Esophagus squamous epithelium (tissue), 4 donors: ENCODE measurements at regions not wholly inside any gene's neighbourhood (a gene's known extent, or its start where the extent isn't known, plus 50 kb on each side); places are given as distances from the start of the nearest gene placed in this dataset.

Experiments
- POLR2A ChIP-seq, 4 donors: fragments of 450-650 bp; IDR thresholded peaks; one replicate each; pipeline ENCODE4 v1.6.1; 2017; ENCODE audit warnings: antibody characterized with exemption in 4 of 4, mild to moderate bottlenecking in 4 of 4, moderate library complexity in 3 of 4
- TF ChIP-seq, protein P1 (sequence below), 6 experiments: fragments of 450-650 bp in 4 of 6; fragments of 200-600 bp in 2 of 6; sonication (generic) in 2 of 6; IDR thresholded peaks; one replicate each; pipeline ENCODE4 v1.5.1; 2016 to 2019; ENCODE audit warnings: antibody characterized with exemption in 6 of 6, mild to moderate bottlenecking in 4 of 6, moderate library complexity in 4 of 6

DNA sequence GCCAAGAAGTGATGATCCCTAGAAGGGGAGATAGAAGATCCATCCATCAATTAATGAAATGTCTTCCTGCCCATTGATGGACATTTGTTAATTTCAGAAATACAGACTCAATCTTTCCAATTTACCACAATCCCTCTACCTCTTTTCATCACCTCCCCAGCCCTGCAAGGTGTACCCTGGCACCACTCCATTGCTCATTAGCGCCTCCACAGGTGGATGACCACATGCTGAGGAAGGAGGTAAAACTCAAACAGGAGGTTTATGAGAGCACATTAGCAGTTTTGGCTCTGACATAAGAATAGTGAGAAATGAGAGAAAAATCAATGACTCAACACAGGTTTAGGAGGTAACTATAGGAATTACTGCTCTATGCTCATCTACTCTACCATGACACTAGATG lies 208.0 kb downstream of the C1D start:
- no peak for TF ChIP-seq POLR2A (IDR thresholded peaks at IDR 0.05)
- TF ChIP-seq, protein P1, sequence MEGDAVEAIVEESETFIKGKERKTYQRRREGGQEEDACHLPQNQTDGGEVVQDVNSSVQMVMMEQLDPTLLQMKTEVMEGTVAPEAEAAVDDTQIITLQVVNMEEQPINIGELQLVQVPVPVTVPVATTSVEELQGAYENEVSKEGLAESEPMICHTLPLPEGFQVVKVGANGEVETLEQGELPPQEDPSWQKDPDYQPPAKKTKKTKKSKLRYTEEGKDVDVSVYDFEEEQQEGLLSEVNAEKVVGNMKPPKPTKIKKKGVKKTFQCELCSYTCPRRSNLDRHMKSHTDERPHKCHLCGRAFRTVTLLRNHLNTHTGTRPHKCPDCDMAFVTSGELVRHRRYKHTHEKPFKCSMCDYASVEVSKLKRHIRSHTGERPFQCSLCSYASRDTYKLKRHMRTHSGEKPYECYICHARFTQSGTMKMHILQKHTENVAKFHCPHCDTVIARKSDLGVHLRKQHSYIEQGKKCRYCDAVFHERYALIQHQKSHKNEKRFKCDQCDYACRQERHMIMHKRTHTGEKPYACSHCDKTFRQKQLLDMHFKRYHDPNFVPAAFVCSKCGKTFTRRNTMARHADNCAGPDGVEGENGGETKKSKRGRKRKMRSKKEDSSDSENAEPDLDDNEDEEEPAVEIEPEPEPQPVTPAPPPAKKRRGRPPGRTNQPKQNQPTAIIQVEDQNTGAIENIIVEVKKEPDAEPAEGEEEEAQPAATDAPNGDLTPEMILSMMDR (IDR thresholded peaks at IDR 0.05): no peak
